Upper lobe of right lung (tissue), 1 donor: ENCODE measurements at regions not wholly inside any gene's neighbourhood (a gene's known extent, or its start where the extent isn't known, plus 50 kb on each side); places are given as distances from the start of the nearest gene placed in this dataset.

Experiments
- ATAC-seq: fragments of 200-7000 bp; cut with Tn5 transposase; one replicate; pipeline ENCODE4 v1.9.1; 2020; ENCODE audit warnings: mild to moderate bottlenecking, moderate library complexity
- DNase-seq: peaks from one replicate; pipeline ENCODE4 v3.0.0-alpha.2; 2020
- H3K27ac ChIP-seq: fragments of 200-600 bp; one replicate; pipeline ENCODE4 v1.8.0; 2022
- H3K27me3 ChIP-seq: fragments of 200-600 bp; one replicate; pipeline ENCODE4 v1.8.0; 2022; ENCODE audit warnings: mild to moderate bottlenecking
- H3K36me3 ChIP-seq: fragments of 200-600 bp; one replicate; pipeline ENCODE4 v1.8.0; 2022
- H3K4me1 ChIP-seq: fragments of 200-600 bp; one replicate; pipeline ENCODE4 v1.8.0; 2022
- H3K4me3 ChIP-seq: fragments of 200-600 bp; one replicate; pipeline ENCODE4 v1.8.0; 2022; ENCODE audit warnings: mild to moderate bottlenecking
- H3K9me3 ChIP-seq: fragments of 200-600 bp; one replicate; pipeline ENCODE4 v1.8.0; 2022
- CTCF ChIP-seq: fragments of 200-600 bp; IDR thresholded peaks from one replicate; pipeline ENCODE4 v1.8.0; 2022; ENCODE audit warnings: antibody characterized with exemption
- intact Hi-C: fragments of 100-400 bp; cut with DNase I; formaldehyde crosslinking; loops from one replicate; pipeline ENCODE4 v1.11.0; 2022
- donor health status: DM: no; HTN: yes; CAD: no; lungs with severe emphysema.

DNA sequence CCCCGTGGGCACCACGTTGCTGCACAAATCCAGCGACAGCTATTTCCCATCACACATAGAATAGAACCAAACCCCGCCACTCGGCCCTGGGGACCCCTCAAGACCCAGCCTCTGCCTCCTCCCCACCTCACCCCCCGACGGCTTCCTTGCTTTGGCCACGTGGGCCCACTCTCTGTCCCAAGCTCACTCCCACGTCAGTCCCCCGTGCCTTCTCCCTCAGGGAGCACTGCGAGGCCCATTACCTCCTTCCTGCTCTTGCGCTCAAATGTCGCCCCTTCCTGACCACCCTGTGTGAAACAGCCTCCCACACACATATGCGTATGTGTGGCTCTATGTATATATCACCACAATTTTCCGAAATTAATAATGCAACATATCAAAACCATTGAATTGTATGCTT is 239.7 kb downstream of the SH3BP4 start:
- no peak overlapping the region for H3K27ac ChIP-seq
- ATAC-seq (no peak), DNase-seq (no peak)

DNA sequence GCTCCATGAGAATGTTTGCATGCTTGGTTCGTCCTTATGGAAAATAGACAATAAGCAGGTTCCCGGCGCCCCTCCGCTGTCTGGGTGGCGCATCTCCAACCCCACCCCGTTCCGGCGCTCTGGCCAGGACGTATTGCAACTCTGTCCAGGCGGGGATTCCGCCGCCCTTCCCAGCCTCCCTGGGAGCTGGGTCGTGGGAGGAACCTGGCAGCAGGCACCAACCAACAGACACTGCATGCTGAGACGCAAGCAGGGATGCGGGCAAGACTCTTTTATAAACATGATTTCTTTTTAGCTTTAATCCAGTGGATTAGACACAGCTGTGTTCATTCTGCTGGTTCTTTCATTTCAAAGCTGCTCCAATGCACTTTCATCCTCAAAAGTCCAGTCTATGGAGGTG is 240.2 kb downstream of the SH3BP4 start:
- no peak for TF ChIP-seq CTCF
- no peaks in the 10 kb centered on the region for H3K36me3 ChIP-seq
- H3K9me3 ChIP-seq = no peaks in the 10 kb centered on the region
- H3K4me3 ChIP-seq = no peak overlapping the region
- no peaks in the 10 kb centered on the region for H3K4me1 ChIP-seq
- DNase-seq (no peak), ATAC-seq (no peak)
- no peak overlapping the region for H3K27ac ChIP-seq
- H3K27me3 ChIP-seq = no peaks in the 10 kb centered on the region
- intact Hi-C loops = no loop called here

More for the DNA sequence above, 239.7 kb downstream of the SH3BP4 start:
- no peaks in the 10 kb centered on the region for H3K4me1 ChIP-seq
- H3K27me3 ChIP-seq = no peaks in the 10 kb centered on the region
- no peak overlapping the region for H3K4me3 ChIP-seq
- TF ChIP-seq CTCF = no peak
- H3K36me3 ChIP-seq = no peaks in the 10 kb centered on the region
- H3K9me3 ChIP-seq = no peaks in the 10 kb centered on the region
- intact Hi-C loops = no loop called here

DNA sequence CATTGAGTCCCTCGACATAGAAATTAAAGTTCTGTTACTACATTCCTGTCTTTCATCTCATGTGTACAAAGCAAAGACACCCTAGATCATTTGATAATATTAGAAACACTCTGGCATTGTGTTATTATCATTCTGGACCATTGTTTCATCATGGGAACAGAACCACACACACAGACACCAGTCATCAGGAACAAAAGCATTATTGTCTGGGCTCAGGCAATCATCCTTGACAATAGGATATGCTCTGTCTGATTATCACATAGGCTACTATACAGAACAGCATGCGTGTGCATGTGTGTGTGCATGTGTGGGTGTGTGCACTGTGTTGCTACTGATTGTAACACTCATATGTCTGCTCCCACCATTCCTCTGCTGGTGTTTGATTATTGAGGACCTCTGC is 242.5 kb downstream of the SH3BP4 start:
- no peak for TF ChIP-seq CTCF
- no peak overlapping the region for H3K27ac ChIP-seq

DNA sequence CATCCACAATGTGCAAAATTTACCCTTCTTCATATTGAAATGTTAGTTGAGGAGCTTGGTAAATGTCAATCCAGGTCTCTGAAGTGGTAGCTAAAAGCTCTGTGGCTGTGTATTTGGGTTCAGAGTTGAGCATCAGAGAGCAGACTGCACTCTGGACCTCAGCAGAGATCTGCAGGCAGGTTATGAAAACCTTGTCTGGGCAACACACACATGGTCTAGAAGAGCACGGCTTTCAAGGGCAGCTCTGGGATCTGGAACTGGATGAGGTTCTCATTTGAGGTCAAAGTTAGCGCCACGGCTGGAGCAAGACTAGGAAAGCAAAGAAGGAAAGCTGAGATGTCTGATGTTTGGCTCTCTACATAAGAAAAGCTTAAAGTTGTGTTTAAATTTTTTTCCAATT is 243.0 kb downstream of the SH3BP4 start:
- intact Hi-C loops = no loop called here
- Histone ChIP-seq H3K27ac (no peak overlapping the region), H3K4me1 (no peaks in the 10 kb centered on the region), H3K9me3 (no peaks in the 10 kb centered on the region), H3K4me3 (no peak overlapping the region), H3K36me3 (no peaks in the 10 kb centered on the region), H3K27me3 (no peaks in the 10 kb centered on the region)
- ATAC-seq = no peak
- no peak for TF ChIP-seq CTCF
- DNase-seq = no peak

More for the DNA sequence above, 242.5 kb downstream of the SH3BP4 start:
- H3K36me3 ChIP-seq = no peaks in the 10 kb centered on the region
- no peak for DNase-seq
- no peaks in the 10 kb centered on the region for H3K27me3 ChIP-seq
- H3K4me1 ChIP-seq = no peaks in the 10 kb centered on the region
- H3K4me3 ChIP-seq = no peak overlapping the region
- H3K9me3 ChIP-seq = no peaks in the 10 kb centered on the region
- ATAC-seq = no peak
- intact Hi-C loops = no loop called here

- Histone ChIP-seq H3K9me3 (no peaks in the 10 kb centered on the region), H3K27me3 (no peaks in the 10 kb centered on the region), H3K4me3 (no peak overlapping the region), H3K36me3 (no peaks in the 10 kb centered on the region), H3K4me1 (no peaks in the 10 kb centered on the region), H3K27ac (no peak overlapping the region)
- intact Hi-C loops = no loop called here
- TF ChIP-seq CTCF = no peak
- DNase-seq (no peak), ATAC-seq (no peak)
Measured at GRCh38 chr2:235195921-235196320, 244.1 kb downstream of the SH3BP4 start.

- Histone ChIP-seq H3K4me3 (no peak overlapping the region), H3K4me1 (no peaks in the 10 kb centered on the region), H3K36me3 (no peaks in the 10 kb centered on the region), H3K27me3 (no peaks in the 10 kb centered on the region), H3K27ac (no peak overlapping the region), H3K9me3 (no peaks in the 10 kb centered on the region)
- TF ChIP-seq CTCF = no peak
- intact Hi-C loops = no loop called here
- no peak for DNase-seq
- no peak for ATAC-seq
Measured at GRCh38 chr2:235199128-235199527, 247.3 kb downstream of the SH3BP4 start.
